NCI-H2171 treated with DMSO at 0.1 percent for 48 hours (cell line): ENCODE measurements at regions not wholly inside any gene's neighbourhood (a gene's known extent, or its start where the extent isn't known, plus 50 kb on each side); places are given as distances from the start of the nearest gene placed in this dataset.

Experiments
- DNase-seq: peaks from one replicate; lab custom pipeline; 2025; lab: John Stamatoyannopoulos, UW

- DNase-seq, result no peak
Observed at GRCh38 chr2:64369706-64370105, 84.3 kb upstream of the LGALSL start.

GRCh38 chr2:64371727-64372126 lies 82.2 kb upstream of the LGALSL start:
- no peak for DNase-seq

- no peak for DNase-seq
Observed at GRCh38 chr2:64374686-64375085, 79.3 kb upstream of the LGALSL start.

GRCh38 chr2:64376926-64377325 lies 77.0 kb upstream of the LGALSL start:
- no peak for DNase-seq

- DNase-seq, result no peak
Observed at GRCh38 chr2:64379186-64379585, 74.8 kb upstream of the LGALSL start.

GRCh38 chr2:64380853-64381527 lies 73.0 kb upstream of the LGALSL start:
- no peak for DNase-seq

GRCh38 chr2:64383016-64383591 lies 70.9 kb upstream of the LGALSL start:
- no peak for DNase-seq

- DNase-seq, result no peak
Observed at GRCh38 chr2:64383881-64384280, 70.1 kb upstream of the LGALSL start.

GRCh38 chr2:64386676-64387075 lies 67.3 kb upstream of the LGALSL start:
- DNase-seq, result no peak

GRCh38 chr2:64390586-64390985 lies 63.4 kb upstream of the LGALSL start:
- DNase-seq, result no peak

- DNase-seq, result no peak
Observed at GRCh38 chr2:64391424-64391823, 62.5 kb upstream of the LGALSL start.

- DNase-seq, result no peak
Observed at GRCh38 chr2:64391940-64392339, 62.0 kb upstream of the LGALSL start.

- DNase-seq, result no peak
Observed at GRCh38 chr2:64392529-64392928, 61.4 kb upstream of the LGALSL start.

GRCh38 chr2:64393383-64394010 lies 60.5 kb upstream of the LGALSL start:
- DNase-seq, result no peak

GRCh38 chr2:64394153-64394552 lies 59.8 kb upstream of the LGALSL start:
- DNase-seq, result no peak

- no peak for DNase-seq
Observed at GRCh38 chr2:64396001-64396400, 58.0 kb upstream of the LGALSL start.

- no peak for DNase-seq
Observed at GRCh38 chr2:64396551-64396950, 57.4 kb upstream of the LGALSL start.

GRCh38 chr2:64398516-64399129 lies 55.3 kb upstream of the LGALSL start:
- DNase-seq, result no peak

- DNase-seq, result no peak
Observed at GRCh38 chr2:64399521-64399920, 54.4 kb upstream of the LGALSL start.

- no peak for DNase-seq
Observed at GRCh38 chr2:64400105-64400728, 53.7 kb upstream of the LGALSL start.

- DNase-seq, result no peak
Observed at GRCh38 chr2:64400733-64401528, 53.0 kb upstream of the LGALSL start.

- DNase-seq, result no peak
Observed at GRCh38 chr2:64401529-64401880, 52.5 kb upstream of the LGALSL start.
